Activated CD4-positive, alpha-beta T cell treated with anti-CD3 and anti-CD28 coated beads, Interleukin-2, amount 10 ng/mL, durations not matched to agents 7 days and 5 days (primary cell): ENCODE measurements at regions not wholly inside any gene's neighbourhood (a gene's known extent, or its start where the extent isn't known, plus 50 kb on each side); places are given as distances from the start of the nearest gene placed in this dataset.
A peak's percentile ranks its signal among the peaks of the same experiment; 100 is the strongest.
"Not testable (repeated sequence)": the region's sequence is repeated elsewhere in the genome, so short reads cannot be mapped to it uniquely, and the experiment has no call there.

ENCODE experiments used
- CTCF ChIA-PET: fragments of 350-600 bp; sonication (Branson Sonifier 250); formaldehyde crosslinking; loops from one replicate; lab custom pipeline; 2021; ENCODE audit warnings: antibody characterized with exemption; lab: Charles Lee
- POLR2A ChIA-PET: fragments of 350-600 bp; sonication (Branson Sonifier 250); formaldehyde crosslinking; loops from one replicate; lab custom pipeline; 2021; ENCODE audit warnings: antibody characterized with exemption; lab: Charles Lee
- DNase-seq: peaks from one replicate; pipeline ENCODE4 v3.0.0-alpha.2; 2020
- H3K27ac Mint-ChIP-seq: one replicate; pipeline ENCODE4 v1.8.0; 2021; ENCODE audit warnings: mild to moderate bottlenecking, moderate library complexity, mixed read lengths
- H3K27me3 Mint-ChIP-seq: one replicate; pipeline ENCODE4 v1.8.0; 2021; ENCODE audit warnings: mixed read lengths
- H3K36me3 Mint-ChIP-seq: one replicate; pipeline ENCODE4 v1.8.0; 2021; ENCODE audit warnings: low read depth, mixed read lengths
- H3K4me1 Mint-ChIP-seq: one replicate; pipeline ENCODE4 v1.8.0; 2021; ENCODE audit warnings: mixed read lengths
- H3K4me3 Mint-ChIP-seq: one replicate; pipeline ENCODE4 v1.8.0; 2021; ENCODE audit warnings: mild to moderate bottlenecking, moderate library complexity, mixed read lengths
- H3K9me3 Mint-ChIP-seq: one replicate; pipeline ENCODE4 v1.8.0; 2021; ENCODE audit warnings: mixed read lengths

GRCh38 chr5:142236673-142237290 lies 88.0 kb downstream of the SPRY4 start:
- H3K4me3 Mint-ChIP-seq, DNase-seq, H3K9me3 Mint-ChIP-seq, POLR2A ChIA-PET, H3K27ac Mint-ChIP-seq, H3K27me3 Mint-ChIP-seq, H3K36me3 Mint-ChIP-seq, H3K4me1 Mint-ChIP-seq: not testable (repeated sequence)
- CTCF ChIA-PET = interaction anchor here (0.6 kb wide), 3 partner anchors 18 to 515 kb away, joined by 3 read pairs; no protein-coding TSS in a partner anchor

GRCh38 chr5:142235870-142236672 lies 88.8 kb downstream of the SPRY4 start:
- no peak overlapping the region for H3K27ac Mint-ChIP-seq

GRCh38 chr5:142235050-142235797 lies 89.6 kb downstream of the SPRY4 start:
- ChIA-PET POLR2A (no interaction called here), CTCF (interaction anchor here (0.5 to 1.2 kb wide), 3 partner anchors 57 to 66 kb away, joined by 3 to 4 read pairs (median 3); no protein-coding TSS in a partner anchor)
- DNase-seq = no peak
- Mint-ChIP-seq H3K27me3 (peaks cover 2% of the 10 kb centered on the region), H3K36me3 (no peaks in the 10 kb centered on the region), H3K9me3 (no peaks in the 10 kb centered on the region), H3K4me1 (peaks cover 3% of the 10 kb centered on the region), H3K27ac (no peak overlapping the region), H3K4me3 (no peak overlapping the region)

More at GRCh38 chr5:142235870-142236672, 88.8 kb downstream of the SPRY4 start:
- ChIA-PET POLR2A (no interaction called here), CTCF (interaction anchor here (0.5 kb wide), 1 partner anchor 58 kb away, joined by 3 read pairs; no protein-coding TSS in a partner anchor)
- DNase-seq = no peak
- H3K4me3 Mint-ChIP-seq = no peak overlapping the region
- peaks cover 2% of the 10 kb centered on the region for H3K27me3 Mint-ChIP-seq
- H3K36me3 Mint-ChIP-seq = no peaks in the 10 kb centered on the region
- H3K4me1 Mint-ChIP-seq = peaks cover 3% of the 10 kb centered on the region
- no peaks in the 10 kb centered on the region for H3K9me3 Mint-ChIP-seq

- CTCF ChIA-PET = interaction anchor here (0.9 to 1.2 kb wide), 2 partner anchors 15 to 59 kb away, joined by 3 read pairs; no protein-coding TSS in a partner anchor
- no peaks in the 10 kb centered on the region for H3K36me3 Mint-ChIP-seq
- peaks cover 3% of the 10 kb centered on the region for H3K4me1 Mint-ChIP-seq
- H3K27ac Mint-ChIP-seq = no peak overlapping the region
- H3K9me3 Mint-ChIP-seq = no peaks in the 10 kb centered on the region
- H3K4me3 Mint-ChIP-seq = no peak overlapping the region
- H3K27me3 Mint-ChIP-seq = peaks cover 4% of the 10 kb centered on the region
- POLR2A ChIA-PET = no interaction called here
- DNase-seq = no peak
Observed at GRCh38 chr5:142233083-142234032, 91.5 kb downstream of the SPRY4 start.

- CTCF ChIA-PET = interaction anchor here (1.5 kb wide), 1 partner anchor 8 kb away, joined by 3 read pairs; no protein-coding TSS in a partner anchor
- H3K27me3 Mint-ChIP-seq, DNase-seq, H3K9me3 Mint-ChIP-seq, H3K4me3 Mint-ChIP-seq, POLR2A ChIA-PET, H3K4me1 Mint-ChIP-seq, H3K36me3 Mint-ChIP-seq, H3K27ac Mint-ChIP-seq: not testable (repeated sequence)
Observed at GRCh38 chr5:142230949-142231348, 93.9 kb downstream of the SPRY4 start.

- no peak for DNase-seq
- H3K9me3 Mint-ChIP-seq = peaks cover 4% of the 10 kb centered on the region
- CTCF ChIA-PET = no interaction called here
- H3K27me3 Mint-ChIP-seq = peaks cover 9% of the 10 kb centered on the region
- H3K4me1 Mint-ChIP-seq = peaks cover 42% of the 10 kb centered on the region
- H3K27ac Mint-ChIP-seq = no peak overlapping the region
- POLR2A ChIA-PET = no interaction called here
- H3K4me3 Mint-ChIP-seq = no peak overlapping the region
- no peaks in the 10 kb centered on the region for H3K36me3 Mint-ChIP-seq
Observed at GRCh38 chr5:142225141-142225540, 99.7 kb downstream of the SPRY4 start.

- POLR2A ChIA-PET = no interaction called here
- peaks cover 42% of the 10 kb centered on the region for H3K4me1 Mint-ChIP-seq
- DNase-seq = no peak
- H3K36me3 Mint-ChIP-seq = no peaks in the 10 kb centered on the region
- peak overlapping the region; percentile 92 for H3K27ac Mint-ChIP-seq
- H3K27me3 Mint-ChIP-seq = peaks cover 7% of the 10 kb centered on the region
- peaks cover 7% of the 10 kb centered on the region for H3K9me3 Mint-ChIP-seq
- CTCF ChIA-PET = interaction anchor here (0.6 to 1.6 kb wide), 3 partner anchors 8 to 199 kb away, joined by 3 to 6 read pairs (median 3); no protein-coding TSS in a partner anchor
- H3K4me3 Mint-ChIP-seq = peak overlapping the region; percentile 18
Observed at GRCh38 chr5:142222866-142223558, 101.8 kb downstream of the SPRY4 start.

- H3K27ac Mint-ChIP-seq = peak overlapping the region; percentile 62
Observed at GRCh38 chr5:142222225-142222865, 102.5 kb downstream of the SPRY4 start.

GRCh38 chr5:142221091-142221860 lies 103.5 kb downstream of the SPRY4 start:
- H3K27me3 Mint-ChIP-seq = peaks cover 7% of the 10 kb centered on the region
- ChIA-PET POLR2A (no interaction called here), CTCF (no interaction called here)
- H3K36me3 Mint-ChIP-seq = no peaks in the 10 kb centered on the region
- peaks cover 7% of the 10 kb centered on the region for H3K9me3 Mint-ChIP-seq
- H3K4me3 Mint-ChIP-seq = no peak overlapping the region
- peak overlapping the region; percentile 41 for H3K27ac Mint-ChIP-seq
- DNase-seq = no peak
- H3K4me1 Mint-ChIP-seq = peaks cover 42% of the 10 kb centered on the region

More at GRCh38 chr5:142222225-142222865, 102.5 kb downstream of the SPRY4 start:
- peaks cover 7% of the 10 kb centered on the region for H3K9me3 Mint-ChIP-seq
- ChIA-PET CTCF (interaction anchor here (0.6 to 1.6 kb wide), 3 partner anchors 8 to 200 kb away, joined by 3 to 6 read pairs (median 3); no protein-coding TSS in a partner anchor), POLR2A (no interaction called here)
- H3K36me3 Mint-ChIP-seq = no peaks in the 10 kb centered on the region
- H3K4me3 Mint-ChIP-seq = no peak overlapping the region
- H3K27me3 Mint-ChIP-seq = peaks cover 7% of the 10 kb centered on the region
- no peak for DNase-seq
- peaks cover 42% of the 10 kb centered on the region for H3K4me1 Mint-ChIP-seq

- Mint-ChIP-seq H3K36me3 (no peaks in the 10 kb centered on the region), H3K27me3 (peaks cover 5% of the 10 kb centered on the region), H3K27ac (no peak overlapping the region), H3K9me3 (peaks cover 7% of the 10 kb centered on the region), H3K4me3 (no peak overlapping the region), H3K4me1 (peaks cover 38% of the 10 kb centered on the region)
- DNase-seq = no peak
- ChIA-PET CTCF (interaction anchor here (0.6 to 0.9 kb wide), 3 partner anchors 13 to 102 kb away, joined by 3 read pairs; no protein-coding TSS in a partner anchor), POLR2A (no interaction called here)
Observed at GRCh38 chr5:142219146-142219545, 105.7 kb downstream of the SPRY4 start.
